ACHN (cell line): ENCODE measurements at regions not wholly inside any gene's neighbourhood (a gene's known extent, or its start where the extent isn't known, plus 50 kb on each side); places are given as distances from the start of the nearest gene placed in this dataset.
"Not testable (repeated sequence)": the region's sequence is repeated elsewhere in the genome, so short reads cannot be mapped to it uniquely, and the experiment has no call there.

Experiments used
- DNase-seq: peaks from one replicate; pipeline ENCODE4 v3.0.0-alpha.2; 2015
- in situ Hi-C: cut with HindIII; loops from 2 replicates; pipeline ENCODE4 v1.10.0; 2017; ENCODE audit warnings: low sequenced_read_pairs, low pct_ligation_motif_present, low pct_unique_long_range_greater_than_20kb

DNA sequence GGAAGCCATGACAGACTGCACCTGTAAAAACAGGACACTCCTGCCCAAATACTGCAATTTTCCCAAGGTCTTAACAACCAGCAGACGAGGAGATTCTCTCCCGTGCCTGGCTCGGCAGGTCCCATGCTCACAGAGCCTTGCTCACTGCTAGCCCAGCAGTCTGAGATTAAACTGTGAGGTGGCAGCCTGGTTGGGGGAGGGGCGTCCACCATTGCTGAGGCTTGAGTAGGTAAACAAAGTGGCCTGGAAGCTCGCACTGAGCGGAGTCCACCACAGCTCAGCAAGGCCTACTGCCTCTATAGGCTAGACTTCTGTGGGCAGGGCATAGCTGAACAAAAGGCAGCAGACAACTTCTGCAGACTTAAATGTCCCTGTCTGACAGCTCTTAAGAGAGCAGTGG, 80.3 kb downstream of the ANXA5 start:
- DNase-seq, in situ Hi-C loops: not testable (repeated sequence)

GRCh38 chr4:121614101-121614500, 82.7 kb downstream of the ANXA5 start:
- in situ Hi-C loops = no loop called here
- DNase-seq = no peak

- DNase-seq = no peak
- in situ Hi-C loops = no loop called here
These were observed 97.7 kb downstream of the ANXA5 start for GRCh38 chr4:121599049-121599448.

GRCh38 chr4:121597346-121597934, 99.3 kb downstream of the ANXA5 start:
- peak; percentile 3 for DNase-seq
- in situ Hi-C loops = no loop called here

DNA sequence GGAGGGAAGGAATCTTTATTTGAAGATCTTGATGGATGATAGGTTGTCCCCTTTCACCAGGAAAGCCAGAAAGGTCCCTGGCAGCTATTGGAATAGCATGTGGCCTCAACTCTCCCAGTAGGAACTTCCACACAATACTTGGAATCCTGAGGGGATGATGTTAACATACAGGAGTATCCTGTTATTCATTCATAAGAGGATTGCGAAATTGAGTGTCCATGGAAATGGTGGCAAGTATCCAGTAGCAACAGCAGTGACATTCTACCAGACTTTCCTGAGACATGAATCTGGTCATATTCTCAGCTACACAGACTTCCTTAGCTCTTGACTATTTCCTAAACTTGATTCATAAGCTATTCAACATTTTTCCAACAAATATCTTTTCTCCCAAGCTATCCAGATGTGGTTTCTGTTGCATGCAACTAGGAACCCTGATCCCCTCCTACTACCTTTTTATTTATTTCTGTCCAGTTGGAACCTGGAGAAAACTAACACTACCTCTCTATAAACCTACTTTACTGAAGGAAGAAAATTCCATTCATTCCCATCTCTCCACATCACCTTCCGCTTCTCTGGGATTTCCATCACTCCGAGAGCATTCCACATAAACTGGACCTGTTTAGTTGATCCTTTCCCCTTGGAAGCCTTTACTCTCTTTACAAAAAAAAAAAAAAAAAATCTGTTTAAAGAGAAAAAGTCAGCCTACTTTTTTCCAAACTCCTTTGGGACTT, 101.8 kb downstream of the ANXA5 start:
- in situ Hi-C loops = no loop called here
- DNase-seq = peak; percentile 29

DNA sequence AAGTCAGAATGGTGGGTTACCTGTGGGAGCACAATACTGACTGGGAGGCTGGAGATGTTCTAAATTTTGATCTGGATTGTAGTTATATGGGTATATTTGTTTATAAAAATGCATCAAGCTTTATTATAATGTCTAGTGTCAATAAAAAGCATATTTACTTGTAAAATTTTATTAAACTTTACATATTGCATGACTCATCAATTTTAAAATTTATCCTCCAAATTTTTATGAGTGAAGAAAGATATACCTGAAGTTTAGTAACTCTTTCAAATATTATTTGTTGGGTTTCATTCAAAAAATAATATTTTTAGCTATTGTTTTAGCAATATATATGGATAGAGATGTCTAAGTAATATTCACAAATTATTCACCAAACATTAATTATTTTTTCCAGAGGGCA, 103.0 kb downstream of the ANXA5 start:
- in situ Hi-C loops = no loop called here
- DNase-seq = no peak

DNA sequence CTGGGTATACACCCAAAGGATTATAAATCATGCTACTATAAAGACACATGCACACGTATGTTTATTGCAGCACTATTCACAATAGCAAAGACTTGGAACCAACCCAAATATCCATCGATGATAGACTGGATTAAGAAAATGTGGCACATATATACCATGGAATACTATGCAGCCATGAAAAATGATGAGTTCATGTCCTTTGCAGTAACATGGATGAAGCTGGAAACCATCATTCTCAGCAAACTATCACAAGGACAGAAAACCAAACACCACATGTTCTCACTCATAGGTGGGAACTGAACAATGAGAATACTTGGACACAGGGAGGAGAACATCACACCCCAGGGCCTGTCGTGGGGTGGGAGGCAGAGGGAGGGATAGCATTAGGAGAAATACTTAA, 104.5 kb downstream of the ANXA5 start:
- DNase-seq, in situ Hi-C loops: not testable (repeated sequence)

- DNase-seq = no peak
- in situ Hi-C loops = no loop called here
These were observed 111.9 kb downstream of the ANXA5 start for GRCh38 chr4:121584836-121585235.

- no peak for DNase-seq
- in situ Hi-C loops = no loop called here
These were observed 113.4 kb downstream of the ANXA5 start for GRCh38 chr4:121583396-121583795.

DNA sequence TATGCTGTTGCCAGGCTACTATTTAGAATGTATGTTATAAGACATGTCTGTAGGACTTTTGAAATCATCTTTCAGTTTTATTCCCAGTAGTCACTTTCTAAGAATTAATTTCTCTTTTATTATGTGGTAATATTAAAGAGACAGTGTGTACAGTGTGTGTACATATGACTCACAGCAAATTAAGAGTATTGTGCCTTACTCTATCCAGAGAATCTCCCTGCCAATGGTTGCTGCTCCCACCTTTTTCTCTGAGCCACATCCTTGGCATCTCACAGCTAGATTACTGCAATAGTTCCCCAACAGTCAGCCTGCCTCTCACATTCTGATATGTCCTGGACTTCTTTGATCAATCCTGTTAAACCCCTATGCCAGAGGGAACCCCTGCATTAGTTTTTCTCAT, 114.5 kb downstream of the ANXA5 start:
- DNase-seq = no peak

GRCh38 chr4:121575392-121575791, 121.4 kb downstream of the ANXA5 start:
- in situ Hi-C loops, DNase-seq: not testable (repeated sequence)

More for the DNA sequence above, 114.5 kb downstream of the ANXA5 start:
- in situ Hi-C loops = no loop called here

DNA sequence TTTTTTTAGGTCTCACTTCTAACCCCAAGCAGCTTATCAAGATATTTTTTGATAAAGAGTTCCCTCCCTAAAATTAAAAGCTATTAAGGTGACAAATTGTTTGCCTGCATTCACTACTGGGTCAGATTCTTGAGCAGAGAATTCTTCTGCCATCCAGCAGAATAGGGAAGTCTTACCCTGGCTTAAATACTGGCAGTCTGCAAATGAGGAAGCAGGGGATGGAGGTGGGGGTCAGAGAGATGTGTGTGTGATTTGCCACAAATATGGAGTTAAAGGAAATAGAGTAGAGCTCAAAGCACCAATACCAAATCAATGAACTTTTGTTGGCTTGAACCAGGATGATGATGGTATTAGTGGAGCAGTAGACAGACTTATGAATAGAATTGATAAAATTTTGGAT, 122.2 kb downstream of the ANXA5 start:
- in situ Hi-C loops = no loop called here
- DNase-seq = no peak

- in situ Hi-C loops = no loop called here
- DNase-seq = no peak
These were observed 129.0 kb downstream of the ANXA5 start for GRCh38 chr4:121567748-121568147.

- in situ Hi-C loops = no loop called here
- DNase-seq = no peak
These were observed 131.9 kb downstream of the ANXA5 start for GRCh38 chr4:121564840-121565375.

GRCh38 chr4:121562811-121563210, 134.0 kb downstream of the ANXA5 start:
- no peak for DNase-seq
- in situ Hi-C loops = no loop called here

DNA sequence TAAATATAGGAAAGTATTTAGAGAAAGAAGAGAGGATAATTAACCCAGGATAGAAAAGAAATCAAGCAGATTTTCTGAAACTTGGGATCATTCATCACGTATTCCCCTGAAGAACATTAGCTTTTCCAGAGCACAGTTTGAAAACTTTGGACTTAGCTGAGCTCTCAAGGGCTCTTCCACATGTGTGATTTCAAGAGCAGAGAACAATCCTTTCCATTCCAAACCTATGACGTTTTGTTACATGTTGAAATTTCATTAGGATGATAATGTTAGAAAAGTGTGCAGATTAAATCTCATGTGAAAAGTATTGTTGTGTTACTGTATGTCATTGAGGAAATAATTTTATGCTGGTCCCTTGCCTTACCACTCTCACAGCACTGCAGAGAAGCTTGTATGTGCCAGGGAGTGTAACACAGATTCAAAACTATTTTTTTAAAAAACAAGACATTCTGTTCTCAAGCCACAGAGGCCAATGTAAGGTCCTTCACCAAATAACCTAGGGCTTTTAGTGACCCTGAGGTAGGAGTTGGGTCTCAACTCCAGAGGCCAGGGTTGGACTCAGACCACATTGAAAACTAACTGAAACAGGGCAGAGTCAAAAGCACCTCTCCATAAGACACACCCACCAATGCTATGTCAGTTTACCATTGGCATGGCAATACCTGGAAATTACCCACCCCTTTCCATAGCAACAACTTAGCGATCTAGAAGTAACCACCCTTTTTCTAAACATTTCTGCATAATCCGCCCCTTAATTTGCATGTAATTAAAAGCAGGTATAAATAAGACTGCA, 141.3 kb downstream of the ANXA5 start:
- in situ Hi-C loops = no loop called here
- DNase-seq = no peak

- no peak for DNase-seq
These were observed 142.4 kb downstream of the ANXA5 start for GRCh38 chr4:121554382-121554781.

DNA sequence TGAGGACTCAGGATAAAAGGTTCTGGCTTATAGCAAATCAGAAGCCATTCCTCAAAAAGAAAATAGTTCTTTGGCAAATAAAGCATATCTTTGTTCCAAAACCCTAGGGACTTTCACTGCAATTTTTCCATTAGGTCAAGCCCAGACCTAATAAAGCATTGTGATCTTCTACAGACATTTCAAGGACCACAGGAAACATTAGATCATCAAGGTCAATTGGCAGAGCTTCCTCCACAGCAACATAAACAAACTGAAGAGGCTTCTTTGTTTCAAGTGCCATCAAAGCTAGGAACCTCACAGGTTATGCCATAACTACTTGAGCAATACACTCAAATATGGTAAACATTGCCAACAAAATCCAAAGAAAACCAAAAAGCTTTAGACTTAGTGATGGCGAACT, 144.9 kb downstream of the ANXA5 start:
- no peak for DNase-seq
- in situ Hi-C loops = no loop called here

More at GRCh38 chr4:121554382-121554781, 142.4 kb downstream of the ANXA5 start:
- in situ Hi-C loops = no loop called here

DNA sequence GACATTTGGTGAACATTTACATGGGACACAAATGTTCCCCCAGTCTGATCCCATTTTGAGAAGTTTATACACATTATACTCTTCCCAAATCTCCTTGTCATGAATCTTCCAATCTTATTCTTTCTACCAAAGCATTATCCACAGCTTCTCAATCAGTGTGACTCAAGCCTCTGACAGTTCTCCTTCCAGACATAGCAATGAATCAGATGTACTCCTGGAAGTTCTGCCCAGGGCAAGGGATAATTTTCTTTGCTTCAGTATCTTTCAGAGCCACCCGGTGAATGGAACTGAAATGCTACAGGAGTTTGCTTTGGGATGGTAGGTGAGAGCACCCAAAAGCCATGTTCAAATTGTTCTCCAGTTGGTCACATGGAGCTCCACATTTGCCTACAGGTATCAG, 145.5 kb downstream of the ANXA5 start:
- DNase-seq = no peak
- in situ Hi-C loops = no loop called here
